NT2/D1 (cell line): ENCODE measurements at regions not wholly inside any gene's neighbourhood (a gene's known extent, or its start where the extent isn't known, plus 50 kb on each side); places are given as distances from the start of the nearest gene placed in this dataset.

Source experiments
- SUZ12 ChIP-seq: IDR thresholded peaks from 2 replicates; pipeline ENCODE4 v1.6.1; 2011; ENCODE audit not compliant: insufficient read length, insufficient read depth; ENCODE audit errors: extremely low read depth
- YY1 ChIP-seq: IDR thresholded peaks from 2 replicates; pipeline ENCODE4 v1.6.1; 2011; ENCODE audit not compliant: insufficient read length, insufficient read depth
- ZNF274 ChIP-seq: IDR thresholded peaks from 2 replicates; pipeline ENCODE4 v1.6.1; 2011; ENCODE audit warnings: mild to moderate bottlenecking, low read depth, low read length

DNA sequence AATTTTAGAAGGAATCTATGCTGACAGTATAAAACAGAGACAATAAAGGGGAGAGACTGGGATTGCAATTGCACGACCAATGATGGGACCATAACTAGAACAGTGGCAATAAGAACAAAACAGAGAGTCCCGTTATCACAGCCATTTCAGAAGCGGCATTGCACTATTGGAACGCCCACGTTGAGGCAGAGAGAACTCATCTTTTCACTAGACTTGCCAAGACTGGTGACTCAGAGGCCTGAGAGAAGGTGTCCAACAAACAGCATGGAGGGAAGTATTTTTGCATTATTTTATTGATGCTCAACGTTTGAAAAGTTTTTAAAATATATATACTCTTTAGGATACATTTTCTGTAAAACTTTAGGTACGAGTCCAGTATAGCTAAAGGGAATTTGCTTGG lies 737.7 kb downstream of the TLE1 start:
- TF ChIP-seq SUZ12 (no peak), YY1 (no peak), ZNF274 (no peak)
